ENCODE measurements at regions not wholly inside any gene's neighbourhood (a gene's known extent, or its start where the extent isn't known, plus 50 kb on each side); places are given as distances from the start of the nearest gene placed in this dataset.
"Not testable (repeated sequence)": the region's sequence is repeated elsewhere in the genome, so short reads cannot be mapped to it uniquely, and the experiment has no call there.

DNA sequence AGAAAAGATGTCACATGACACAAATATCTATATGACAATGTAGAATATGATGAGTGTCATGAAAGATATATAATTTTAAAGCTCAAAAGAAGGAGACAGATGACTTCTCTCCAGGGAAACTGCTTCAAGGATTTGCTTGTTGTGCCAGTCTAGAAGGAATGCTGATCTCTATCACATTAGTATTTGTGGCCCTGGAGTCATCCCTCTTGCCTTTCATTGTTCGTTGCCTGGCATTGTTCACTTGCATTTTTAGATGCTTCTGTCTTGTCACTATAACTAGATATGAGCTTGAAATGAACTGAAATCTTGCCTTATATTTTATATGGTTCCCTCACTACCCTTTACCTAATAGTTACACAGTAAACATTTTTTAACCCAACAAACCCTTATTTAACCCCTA lies 207.5 kb downstream of the ZNF608 start:
- no peak for DNase-seq

DNA sequence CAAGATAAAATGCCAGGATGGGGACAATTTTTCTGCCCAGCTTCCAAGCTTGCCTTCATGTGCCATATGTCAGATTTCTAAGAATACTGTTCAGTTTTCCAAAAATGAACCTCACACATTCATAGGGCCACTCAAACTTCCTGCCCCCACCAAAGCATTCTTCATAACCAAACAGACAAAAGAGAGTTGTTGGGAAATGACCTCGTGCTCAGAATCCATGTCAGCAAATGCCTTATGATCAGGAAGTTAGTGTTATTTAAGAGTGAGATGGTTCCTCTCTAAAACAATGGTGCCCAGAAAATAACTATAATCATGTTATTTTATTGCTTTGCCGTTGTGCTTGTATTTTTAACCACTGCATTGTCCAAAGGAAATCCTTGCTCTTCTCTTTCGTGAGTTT lies 208.2 kb downstream of the ZNF608 start:
- DNase-seq: no peak

DNA sequence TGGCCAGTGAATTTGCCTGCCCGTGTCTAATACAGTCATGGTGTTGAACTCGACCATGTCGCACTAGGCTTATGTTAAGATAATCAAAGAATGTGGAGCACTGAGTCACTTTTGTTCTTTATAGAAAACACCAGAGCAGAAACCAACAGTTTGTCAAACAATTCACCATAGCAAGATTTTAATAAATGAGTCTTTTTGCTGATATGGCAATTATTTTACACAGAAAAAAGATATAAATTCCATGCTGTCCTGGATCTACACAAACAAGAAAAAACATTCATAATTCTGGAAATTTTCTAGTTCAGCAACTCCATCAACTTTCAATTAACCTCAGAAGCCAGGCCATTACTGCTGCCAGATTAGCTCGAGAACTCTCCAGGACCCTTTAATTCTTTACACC lies 208.9 kb downstream of the ZNF608 start:
- DNase-seq: no peak

DNA sequence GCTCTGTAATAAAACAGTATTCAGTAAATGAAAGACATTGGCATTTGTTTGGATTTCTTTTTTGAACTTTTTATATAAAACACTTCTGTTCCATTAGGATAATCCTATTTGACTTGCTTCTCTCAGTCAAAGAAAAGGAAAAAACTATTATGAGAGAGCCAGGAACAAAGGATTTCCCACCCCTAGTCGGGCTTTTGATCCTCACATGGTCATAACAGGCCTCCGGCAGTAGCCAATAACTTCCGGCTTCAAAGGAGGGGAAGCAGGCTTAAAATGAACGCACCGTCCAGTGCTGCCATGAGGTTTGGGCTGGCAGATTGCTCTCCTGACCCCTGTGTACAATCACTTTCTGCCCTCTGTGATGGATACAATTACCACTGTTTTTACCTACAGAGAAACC lies 209.3 kb downstream of the ZNF608 start:
- no peak for DNase-seq

DNA sequence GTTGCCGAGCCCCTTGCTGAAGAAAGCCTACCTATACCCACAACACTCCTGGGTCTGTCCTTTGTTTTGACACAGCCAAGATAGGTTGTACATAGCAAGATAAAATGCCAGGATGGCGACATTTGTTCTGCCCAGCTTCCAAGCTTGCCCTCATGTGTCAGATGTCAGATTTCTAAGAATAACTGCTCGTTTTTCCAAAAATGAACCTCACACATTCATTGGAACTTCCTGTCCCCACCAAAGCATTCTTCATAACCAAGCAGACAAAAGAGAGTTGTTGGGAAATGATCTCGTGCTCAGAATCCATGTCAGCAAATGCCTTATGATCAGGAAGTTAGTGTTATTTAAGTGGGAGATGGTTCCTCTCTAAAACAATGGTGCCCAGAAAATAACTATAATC lies 210.1 kb downstream of the ZNF608 start:
- DNase-seq: no peak

DNA sequence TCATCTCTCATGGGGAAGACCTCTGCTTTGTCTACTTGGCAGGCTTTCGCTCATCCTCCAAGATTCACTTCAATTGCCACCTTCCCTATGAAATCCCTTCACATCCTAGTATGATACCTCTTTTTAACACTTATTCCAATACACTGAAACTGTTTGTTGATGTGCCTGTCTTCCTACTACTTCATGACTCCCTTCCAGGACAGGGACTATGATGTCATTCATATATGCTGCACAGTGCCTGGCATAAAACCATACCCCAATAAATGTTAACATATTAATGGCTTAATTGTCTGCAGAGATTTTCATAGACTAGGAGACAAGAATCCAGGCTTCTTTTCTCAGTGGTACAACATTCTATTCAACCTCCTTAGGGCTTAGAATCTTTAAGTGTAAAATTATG lies 215.5 kb downstream of the ZNF608 start:
- no peak for DNase-seq

DNA sequence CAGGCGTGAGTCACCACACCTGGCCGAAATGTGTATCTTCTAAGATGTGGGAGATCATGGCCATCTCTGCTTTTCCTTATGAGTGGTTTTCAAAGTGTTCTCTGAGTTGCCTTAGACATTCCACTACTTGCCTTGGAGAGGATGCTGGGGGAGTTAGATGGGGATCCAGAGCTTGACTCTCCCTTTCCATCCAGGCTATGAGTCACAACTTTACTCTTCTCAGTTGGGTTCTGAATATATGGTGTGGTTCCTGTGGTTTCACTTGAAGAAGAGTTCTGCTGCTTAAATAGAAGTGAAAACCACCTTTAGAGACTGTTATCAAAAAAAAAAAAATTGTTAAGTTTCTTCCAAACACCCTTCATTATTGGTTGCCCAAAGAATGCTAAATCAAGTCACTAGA lies 217.6 kb downstream of the ZNF608 start:
- DNase-seq: no peak

DNA sequence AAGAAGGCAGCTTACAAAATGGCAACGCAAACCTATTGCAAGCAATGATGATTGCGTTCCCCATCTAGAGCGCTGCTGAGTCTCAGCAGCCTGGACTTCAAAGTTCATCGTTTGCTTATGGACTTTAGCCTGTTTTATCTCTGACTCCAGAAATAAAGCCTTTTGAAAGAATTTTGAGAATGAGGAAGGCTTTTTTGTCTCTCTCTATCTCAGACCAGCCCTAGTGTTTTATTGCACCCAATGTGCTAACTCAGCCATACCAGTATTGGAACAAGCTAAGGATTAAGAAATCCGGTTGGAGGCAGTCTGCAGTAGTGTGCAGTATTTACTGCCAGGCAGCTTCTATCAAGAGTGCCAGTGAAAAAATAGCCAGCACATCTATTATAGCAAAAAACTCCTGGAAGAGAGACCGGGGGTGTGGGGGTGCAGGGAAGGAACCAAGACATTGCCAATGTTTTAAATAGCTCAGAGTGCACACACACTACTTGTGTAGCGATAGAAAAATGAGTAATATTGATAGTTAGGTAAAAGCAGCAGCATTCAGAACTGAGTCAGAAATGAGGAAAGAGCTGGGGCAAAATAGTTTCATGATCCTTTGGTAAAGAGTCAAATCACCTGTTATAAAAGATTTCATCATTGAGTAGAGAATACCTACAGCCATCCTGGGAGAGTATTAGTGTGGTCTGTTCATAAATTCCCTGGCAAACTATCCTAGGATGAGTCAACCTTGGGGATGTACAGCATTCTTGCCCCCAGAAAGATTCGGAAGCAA lies 219.0 kb downstream of the ZNF608 start:
- DNase-seq: no peak

DNA sequence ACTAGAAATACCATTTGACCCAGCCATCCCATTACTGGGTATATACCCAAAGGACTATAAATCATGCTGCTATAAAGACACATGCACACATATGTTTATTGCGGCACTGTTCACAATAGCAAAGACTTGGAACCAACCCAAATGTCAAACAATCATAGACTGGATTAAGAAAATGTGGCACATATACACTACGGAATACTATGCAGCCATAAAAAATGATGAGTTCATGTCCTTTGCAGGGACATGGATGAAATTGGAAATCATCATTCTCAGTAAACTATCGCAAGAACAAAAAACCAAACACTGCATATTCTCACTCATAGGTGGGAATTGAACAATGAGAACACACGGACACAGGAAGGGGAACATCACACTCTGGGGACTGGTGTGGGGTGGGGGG lies 220.4 kb downstream of the ZNF608 start:
- DNase-seq: not testable (repeated sequence)

DNA sequence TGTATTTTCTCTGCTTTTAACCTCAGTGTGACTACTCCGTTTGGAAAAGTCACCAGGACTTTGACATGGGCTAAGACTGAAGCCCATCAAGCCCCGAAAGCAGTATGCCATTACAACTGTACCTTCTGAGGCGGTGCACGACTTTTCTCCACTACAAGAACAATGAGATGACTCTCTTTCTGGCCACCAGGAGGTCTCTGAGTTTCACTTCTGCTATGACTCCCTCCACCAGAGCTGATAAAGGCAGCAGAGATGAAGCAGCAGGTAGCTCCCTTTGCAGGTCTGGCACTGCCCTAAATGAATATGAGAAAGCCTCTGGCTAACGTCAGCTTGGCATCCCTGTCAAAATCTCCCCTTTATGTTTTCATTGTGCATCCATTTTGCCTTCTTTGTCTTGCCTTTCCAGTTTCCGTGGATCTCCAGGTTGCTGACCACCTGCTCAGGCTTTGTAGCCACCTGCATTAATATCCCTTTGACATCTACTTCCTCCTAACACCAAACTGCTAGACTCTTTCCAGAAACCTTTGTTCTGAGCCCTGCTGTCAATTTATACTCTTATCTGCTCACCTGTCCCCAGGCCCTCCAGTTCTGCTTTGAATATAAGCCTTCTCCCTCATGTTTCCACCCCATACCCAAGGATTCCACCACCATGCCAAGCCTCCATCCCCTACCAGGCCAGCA lies 221.7 kb downstream of the ZNF608 start:
- DNase-seq: no peak

DNA sequence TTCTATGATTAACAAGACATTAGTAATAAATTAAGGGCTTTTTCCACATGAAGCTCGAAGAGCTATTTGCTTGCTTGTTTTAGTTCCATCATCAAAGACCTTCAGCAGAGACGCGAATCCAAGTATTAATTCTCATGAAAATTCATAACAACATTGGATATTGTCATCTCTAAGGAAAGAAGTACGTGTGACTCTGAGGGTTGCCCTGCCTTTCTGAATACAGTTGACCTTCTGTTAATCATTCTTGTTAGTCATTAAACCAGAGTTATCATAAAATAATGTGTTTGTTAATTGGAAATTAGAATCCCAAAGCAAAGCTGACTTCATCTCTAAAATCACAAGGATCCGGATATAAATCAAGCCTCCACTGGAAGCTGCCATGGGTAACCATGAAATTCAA lies 222.5 kb downstream of the ZNF608 start:
- no peak for DNase-seq

DNA sequence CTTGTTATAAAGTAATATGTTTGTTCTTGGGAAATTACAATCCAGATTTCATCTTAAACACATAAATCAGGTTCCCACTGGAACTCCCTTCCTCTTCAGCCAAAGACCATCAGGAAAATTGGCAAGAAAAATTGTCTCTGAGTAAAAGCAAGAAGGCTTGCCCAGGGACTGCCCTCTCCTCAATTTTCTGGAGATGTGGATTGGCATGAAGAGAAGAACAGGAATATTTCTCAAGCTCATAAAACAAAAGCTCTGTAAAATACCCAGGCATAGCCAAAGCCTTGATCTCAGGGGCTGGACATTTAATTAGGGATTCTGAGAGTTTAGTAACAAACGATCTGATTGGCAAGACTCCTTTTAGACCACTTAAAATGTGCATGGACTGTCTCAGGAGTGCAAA lies 223.4 kb downstream of the ZNF608 start:
- no peak for DNase-seq

DNA sequence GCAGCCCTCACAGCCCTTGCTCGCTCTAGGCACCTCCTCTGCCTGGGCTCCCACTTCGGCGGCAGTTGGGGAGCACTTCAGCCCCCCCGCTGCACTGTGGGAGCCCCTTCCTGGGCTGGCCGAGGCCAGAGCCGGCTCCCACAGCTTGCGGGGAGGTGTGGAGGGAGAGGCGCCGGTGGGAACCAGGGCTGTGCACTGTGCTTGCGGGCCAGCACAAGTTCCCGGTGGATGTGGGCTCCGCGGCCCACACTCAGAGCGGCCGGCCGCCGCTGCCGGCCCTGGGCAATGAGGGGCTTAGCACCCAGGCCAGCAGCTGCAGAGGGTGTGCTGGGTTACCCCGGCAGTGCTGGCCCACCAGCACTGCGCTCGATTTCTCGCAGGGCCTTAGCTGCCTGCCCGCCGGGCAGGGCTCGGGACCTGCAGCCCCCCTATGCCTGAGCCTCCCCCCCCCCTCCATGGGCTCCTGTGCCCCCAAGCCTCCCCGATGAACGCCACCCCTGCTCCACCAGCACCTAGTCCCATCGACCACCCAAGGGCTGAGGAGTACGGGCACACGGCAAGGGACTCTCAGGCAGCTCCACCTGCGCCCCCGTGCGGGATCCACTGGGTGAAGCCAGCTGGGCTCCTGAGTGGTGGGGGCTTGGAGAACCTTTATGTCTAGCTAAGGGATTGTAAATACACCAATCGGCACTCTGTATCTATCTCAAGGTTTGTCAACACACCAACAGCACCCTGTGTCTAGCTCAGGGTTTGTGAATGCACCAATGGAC lies 224.8 kb downstream of the ZNF608 start:
- no peak for DNase-seq

DNA sequence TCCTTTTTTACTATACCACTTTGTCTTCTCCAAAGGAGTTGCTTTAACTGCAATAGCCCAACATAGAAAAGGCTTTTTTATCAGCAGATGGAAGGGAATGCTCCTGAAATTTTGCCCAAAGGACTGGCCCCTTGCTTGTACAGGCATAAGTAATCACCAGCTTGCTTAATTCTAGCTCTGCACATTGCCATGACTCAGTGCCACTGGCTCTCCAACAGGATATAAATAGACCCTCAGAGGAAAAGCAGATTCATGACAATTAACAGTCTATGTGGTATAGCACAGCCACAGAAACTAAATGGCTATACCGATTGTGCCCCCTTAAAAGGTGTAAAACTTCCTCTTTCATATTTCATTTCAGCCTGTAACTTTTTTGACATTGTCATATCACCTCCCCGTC lies 227.0 kb downstream of the ZNF608 start:
- DNase-seq: no peak

DNA sequence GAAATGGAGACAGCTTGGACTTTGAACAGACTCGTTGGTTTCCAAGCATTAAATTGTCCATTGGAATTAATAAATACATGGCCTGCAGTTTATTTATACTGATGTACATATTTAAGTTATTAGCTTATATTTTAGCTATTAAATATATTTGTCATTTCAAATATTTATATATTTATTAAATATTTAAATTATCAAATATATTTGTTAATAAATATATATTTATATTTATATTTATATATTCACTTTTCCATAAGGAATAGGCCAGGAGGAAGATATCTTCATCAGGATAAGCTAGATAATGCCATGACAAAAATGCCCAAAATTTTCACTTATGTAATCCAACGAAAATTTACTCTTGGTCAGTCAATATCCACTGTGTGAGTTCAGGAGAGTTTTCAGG lies 229.9 kb downstream of the ZNF608 start:
- DNase-seq: no peak

DNA sequence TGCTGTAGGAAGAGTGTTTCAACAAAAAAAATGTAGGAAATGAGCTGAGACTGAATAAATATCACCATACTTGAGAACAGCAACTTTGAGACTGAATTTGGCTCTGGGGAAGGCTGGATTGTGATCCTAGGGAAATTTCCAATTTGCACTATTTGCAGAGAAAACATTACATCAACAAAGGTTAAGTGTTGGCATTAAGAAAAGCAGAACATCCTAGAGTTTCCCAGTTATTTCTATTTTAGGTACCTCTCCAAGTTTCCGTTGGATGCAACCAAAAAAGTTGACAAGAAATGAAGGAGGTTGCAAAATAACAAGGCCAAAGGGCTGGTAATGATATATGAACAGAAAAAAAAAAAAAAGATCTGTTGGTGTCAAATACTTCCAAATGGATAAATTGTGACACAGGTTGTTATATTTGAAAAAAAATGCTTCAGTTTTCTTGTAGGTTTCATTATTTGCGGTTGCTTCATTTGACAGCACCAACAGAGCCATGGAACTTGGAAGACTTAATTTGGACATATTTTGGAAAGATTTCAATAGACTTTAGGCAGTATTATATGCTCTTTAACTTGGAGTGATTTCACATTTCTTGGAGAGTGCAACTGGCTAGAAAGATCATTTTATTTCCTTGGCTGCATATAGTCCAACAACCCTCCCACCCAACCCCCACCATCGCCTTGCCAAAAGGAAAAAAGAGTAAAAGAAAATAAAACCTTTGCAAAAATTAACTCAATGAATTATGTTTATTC lies 230.8 kb downstream of the ZNF608 start:
- no peak for DNase-seq

DNA sequence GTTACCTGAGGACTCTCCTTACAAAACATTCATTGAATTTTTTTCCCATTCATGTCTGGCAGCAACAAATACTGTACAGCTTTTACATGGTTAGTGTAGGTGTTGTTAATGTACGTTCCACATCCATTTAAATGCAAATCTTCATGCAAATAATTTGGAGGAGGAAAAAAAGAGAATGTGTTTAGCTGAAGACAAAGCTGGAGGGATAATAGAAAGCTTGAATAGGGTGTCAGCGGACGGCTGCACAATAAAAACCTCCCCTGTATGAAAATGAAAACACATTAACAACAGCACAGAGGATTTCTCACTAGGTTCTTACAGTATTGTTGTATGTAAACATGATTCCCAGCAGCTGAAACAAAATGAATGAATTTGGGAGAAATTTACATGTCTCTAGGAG lies 231.5 kb downstream of the ZNF608 start:
- DNase-seq: no peak

DNA sequence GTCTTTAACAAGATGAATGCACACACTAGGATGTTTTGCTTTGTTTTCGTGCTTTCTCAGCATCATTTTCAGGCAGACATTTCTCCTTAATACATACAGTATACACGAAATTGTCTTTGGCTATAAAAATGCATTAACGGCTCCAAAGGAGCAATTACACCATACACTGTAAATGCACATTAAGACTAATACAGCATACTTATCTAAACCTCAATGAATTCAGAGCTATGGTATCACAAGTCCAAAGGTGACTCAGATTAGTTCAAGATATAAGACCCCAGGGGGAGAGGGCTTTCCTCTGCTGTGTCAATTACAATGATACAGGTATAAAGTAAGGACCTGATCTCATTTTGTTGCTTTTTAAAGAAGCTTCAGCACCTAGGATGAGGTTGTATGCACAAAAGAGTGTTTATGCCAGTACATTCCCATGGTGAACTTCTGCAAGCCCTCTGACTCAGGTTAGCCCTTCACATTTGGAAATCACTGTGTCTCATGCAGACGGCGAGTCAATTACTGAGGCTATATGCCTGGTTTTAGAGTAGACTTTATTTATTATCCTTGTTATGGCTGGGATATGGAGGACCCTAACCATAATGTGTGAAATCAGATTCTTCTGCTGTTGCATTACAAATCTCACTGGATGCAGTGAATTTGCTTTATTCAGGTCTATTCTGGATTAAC lies 233.3 kb downstream of the ZNF608 start:
- DNase-seq: no peak

DNA sequence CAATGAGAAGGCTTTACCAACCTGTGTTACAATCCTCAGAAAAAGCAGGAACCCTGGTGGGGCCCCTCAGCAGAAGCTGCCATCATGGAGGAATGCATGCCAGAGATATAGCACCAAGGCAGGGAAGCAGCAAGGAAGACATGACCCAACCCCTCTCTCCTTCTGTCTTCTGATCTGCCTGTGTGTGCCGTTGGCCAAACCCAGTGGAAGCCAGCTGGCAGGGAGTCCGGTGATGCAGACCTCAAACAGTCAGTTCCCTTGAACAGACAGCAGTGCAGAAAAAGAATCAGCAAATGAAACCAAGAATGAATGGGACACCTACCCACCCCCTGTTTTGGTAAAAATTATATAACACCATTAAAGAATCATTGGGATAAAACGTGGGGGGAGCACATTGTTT lies 234.2 kb downstream of the ZNF608 start:
- DNase-seq: no peak

DNA sequence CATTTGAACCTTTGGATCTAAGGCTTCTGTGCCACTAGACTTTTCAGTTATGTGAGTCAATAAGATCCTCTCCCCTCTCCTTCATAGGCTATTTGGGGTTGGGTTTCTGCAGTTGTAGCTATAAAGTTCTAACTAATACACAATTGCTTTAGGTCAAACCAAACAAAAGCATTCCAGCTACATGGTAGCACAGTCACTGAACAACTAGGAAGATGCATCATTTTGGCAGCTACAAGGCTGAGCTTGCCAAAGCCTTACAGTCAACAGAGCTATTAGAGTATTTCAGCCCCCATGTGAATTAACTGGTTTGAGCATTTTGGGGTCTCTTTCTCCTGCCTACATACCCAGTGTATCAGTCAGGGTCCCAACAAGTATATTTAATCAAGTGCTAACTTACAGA lies 234.6 kb downstream of the ZNF608 start:
- DNase-seq: no peak

DNA sequence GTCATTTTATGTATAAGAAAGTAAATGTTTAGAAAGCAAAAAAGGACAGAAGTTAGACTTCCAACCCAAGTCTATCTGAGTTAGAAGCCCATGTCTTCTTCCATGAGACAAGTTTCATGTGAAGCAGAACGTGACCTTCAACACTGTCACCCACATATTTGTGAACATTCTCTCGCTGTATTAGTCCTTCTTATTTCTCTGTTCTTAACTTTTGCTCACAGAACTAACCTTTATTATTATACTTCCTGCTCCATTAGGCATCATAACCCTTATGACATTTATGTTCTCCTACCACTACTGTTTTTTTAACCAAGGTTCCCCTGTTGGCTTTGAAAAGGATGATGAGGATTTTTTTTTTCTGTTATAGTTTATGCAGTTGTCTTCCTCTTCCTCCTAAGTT lies 238.8 kb downstream of the ZNF608 start:
- DNase-seq: no peak

DNA sequence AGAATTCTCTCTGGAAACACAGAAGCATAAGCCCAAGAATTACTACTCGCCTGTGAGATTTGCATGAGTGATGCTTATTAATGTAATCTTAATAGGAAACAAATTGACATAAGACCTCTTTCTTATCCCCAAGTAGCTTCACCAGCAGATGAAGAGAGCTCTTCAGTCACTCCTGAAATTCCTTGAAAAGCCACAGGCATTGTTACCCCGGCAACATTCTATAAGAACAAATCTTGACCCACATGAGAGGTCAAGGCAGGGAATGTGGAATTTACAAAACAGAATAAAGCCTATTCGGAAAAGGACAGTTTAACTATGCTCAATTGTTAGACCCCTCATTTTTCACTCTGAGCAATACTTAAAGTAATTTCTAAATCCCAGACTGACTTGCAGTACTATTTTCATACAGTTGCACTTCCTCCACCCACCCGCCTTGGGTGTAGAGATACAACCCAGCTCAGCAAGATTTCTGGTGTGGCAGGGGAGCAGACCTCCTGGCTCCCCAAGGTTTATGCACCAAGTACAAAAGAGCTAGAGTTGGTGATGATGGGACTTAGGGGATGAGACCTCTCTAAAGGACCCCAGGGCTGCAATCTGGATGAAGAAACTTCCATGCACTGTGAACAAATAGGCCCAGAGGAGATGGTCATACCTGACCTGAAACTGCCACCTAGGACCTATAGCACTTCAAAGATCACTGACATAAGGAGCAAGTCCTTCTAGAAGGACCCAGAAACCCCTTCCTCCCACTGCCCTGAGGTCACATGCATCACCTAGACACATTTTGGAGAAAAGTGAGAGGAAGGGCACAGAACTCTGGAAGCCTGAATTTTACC lies 242.1 kb downstream of the ZNF608 start:
- no peak for DNase-seq

All from stimulated activated CD4-positive, alpha-beta T cell treated with anti-CD3 and anti-CD28 coated beads, Interleukin-4, amount 100 ng/mL, for 1 hour (primary cell).